ENCODE measurements at regions not wholly inside any gene's neighbourhood (a gene's known extent, or its start where the extent isn't known, plus 50 kb on each side); places are given as distances from the start of the nearest gene placed in this dataset.
"Not testable (repeated sequence)": the region's sequence is repeated elsewhere in the genome, so short reads cannot be mapped to it uniquely, and the experiment has no call there.

DNA sequence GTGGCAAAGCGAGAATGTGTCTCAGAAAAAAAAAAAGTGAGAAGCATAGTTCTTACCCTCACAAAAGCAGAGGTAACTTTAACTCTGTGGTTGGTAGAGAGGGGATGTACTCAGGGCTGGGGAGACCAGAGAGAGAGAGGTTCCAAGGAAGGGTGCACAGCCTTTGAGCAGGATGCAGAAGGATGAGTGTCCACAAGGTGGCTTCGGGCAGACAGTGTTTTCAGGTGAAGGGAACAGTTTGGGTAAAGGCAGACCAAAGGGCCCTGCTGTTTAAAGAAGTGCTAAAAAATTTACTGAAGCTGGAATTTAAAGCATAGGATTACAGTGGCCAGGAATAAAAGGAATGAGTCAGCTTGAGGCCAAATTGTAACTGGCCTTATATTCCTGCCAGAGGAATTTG, 2240.6 kb downstream of the EPHA3 start:
- H3K36me3 ChIP-seq; ATAC-seq; H3K4me3 ChIP-seq; H3K9me3 ChIP-seq; H3K27me3 ChIP-seq; H3K4me1 ChIP-seq; H3K27ac ChIP-seq; DNase-seq; FAIRE-seq; intact Hi-C loops (cut with DNase I): not testable (repeated sequence)
- WGBS, 2 donors: 38 to 44% methylated on average over 2 of the region's 2 CpGs

DNA sequence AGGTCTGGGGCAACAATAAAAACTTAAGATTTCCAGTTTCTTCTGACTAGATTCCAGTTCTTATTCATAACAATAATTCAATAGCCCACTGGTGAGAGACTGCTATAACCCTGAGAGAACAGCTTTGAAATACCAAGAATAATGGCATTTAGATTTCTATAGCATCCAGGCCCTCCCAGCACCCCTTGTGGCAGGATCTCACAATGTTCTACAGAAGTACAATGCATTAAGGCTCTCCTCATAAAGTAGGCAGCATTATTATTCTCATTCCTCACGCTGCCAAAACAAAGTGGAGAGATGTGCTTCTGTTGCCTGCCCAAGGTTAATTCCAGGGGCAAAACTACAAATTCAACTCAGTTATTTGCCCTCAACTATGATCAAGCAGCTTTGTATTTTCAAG, 2241.7 kb downstream of the EPHA3 start:
- not testable (repeated sequence) for H3K36me3 ChIP-seq

DNA sequence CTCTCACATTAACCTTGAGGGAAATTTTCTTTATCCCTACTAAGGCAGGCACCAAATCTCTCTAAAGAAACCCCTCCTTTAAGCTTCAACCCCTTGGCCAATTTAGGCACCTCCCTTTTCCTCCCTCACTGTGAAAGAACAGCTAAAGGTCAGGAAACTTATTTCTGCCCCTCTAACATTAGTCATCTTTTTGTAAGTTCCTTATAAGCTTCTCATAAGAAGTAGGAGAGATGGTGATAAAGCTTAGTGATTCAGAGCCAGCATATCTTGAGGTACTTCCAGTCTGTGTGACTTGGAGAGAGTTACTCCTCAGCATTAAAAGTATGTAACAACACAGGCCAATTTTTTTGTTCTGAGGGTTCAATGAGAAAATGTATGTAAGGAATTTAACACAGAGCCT, 2244.7 kb downstream of the EPHA3 start:
- H3K27ac ChIP-seq; H3K27me3 ChIP-seq; H3K36me3 ChIP-seq; ATAC-seq; H3K4me3 ChIP-seq; FAIRE-seq; H3K9me3 ChIP-seq; intact Hi-C loops (cut with DNase I); DNase-seq; H3K4me1 ChIP-seq: not testable (repeated sequence)

More for the DNA sequence above, 2241.7 kb downstream of the EPHA3 start:
- DNase-seq; FAIRE-seq; H3K27ac ChIP-seq; ATAC-seq; H3K4me3 ChIP-seq; intact Hi-C loops (cut with DNase I); H3K9me3 ChIP-seq; H3K4me1 ChIP-seq; H3K27me3 ChIP-seq: not testable (repeated sequence)
- WGBS, 2 donors: 34 to 54% methylated on average over 1 of the region's 1 CpG

DNA sequence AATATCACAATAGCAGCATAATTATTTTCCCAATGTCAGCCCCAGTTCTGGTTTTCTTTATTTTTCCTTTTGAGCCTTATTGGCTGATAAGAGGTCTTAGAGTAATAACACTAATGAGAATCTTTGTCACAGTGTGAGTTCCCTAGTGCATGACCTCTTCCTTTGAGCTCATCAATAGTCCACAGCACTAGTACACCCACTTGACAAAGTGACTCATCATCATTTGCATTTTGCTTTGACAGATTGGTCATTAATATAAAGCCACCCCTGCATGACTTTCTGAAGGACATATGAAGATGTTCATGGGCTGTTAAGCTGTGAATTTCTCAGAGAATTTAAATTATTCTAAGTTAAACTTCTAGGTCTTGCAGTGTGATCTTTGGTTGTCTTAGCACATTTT, 2251.9 kb downstream of the EPHA3 start:
- not testable (repeated sequence) for ATAC-seq

DNA sequence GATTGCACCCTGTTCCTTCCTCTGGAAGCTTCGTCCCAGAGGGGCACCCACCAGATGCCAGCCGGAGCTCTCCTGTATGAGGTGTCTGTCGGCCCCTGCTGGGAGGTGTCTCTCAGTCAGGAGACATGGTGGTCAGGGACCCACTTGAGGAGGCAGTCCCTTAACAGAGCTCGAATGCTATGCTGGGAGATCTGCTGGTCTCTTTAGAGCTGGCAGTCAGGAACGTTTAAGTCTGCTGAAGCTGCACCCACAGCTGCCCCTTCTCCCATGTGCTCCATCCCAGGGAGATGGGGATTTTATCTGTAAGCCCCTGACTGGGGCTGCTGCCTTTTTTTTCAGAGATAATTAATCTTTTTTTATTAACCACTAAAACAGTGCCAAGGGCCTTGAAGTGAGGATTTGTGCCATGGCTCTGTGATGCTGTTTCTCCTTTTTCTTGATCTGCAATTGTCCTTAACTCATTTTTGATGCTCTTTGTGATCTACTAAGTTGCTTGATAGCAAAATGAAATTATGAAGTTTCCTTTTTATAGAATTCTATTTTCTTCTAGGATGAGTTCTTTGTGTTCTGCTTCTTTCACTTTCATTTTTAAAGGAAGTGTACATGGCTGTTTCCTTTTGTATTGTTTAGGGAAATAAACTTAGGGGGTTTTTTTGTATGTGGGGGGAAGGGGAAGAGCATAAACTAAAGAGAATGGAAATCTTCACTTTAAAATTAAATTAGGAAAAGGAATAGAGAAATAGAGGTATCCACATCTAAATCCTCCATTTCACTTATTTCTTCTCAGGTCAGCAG, 2275.9 kb downstream of the EPHA3 start:
- H3K27ac ChIP-seq; FAIRE-seq; H3K36me3 ChIP-seq; intact Hi-C loops (cut with DNase I); H3K27me3 ChIP-seq; H3K9me3 ChIP-seq; H3K4me1 ChIP-seq; DNase-seq; H3K4me3 ChIP-seq; ATAC-seq: not testable (repeated sequence)
- 41 to 54% methylated on average over 5 of the region's 5 CpGs for WGBS, 2 donors

More for the DNA sequence above, 2251.9 kb downstream of the EPHA3 start:
- intact Hi-C loops (cut with DNase I); H3K9me3 ChIP-seq; H3K36me3 ChIP-seq; H3K4me1 ChIP-seq; H3K4me3 ChIP-seq; H3K27ac ChIP-seq; FAIRE-seq; DNase-seq; H3K27me3 ChIP-seq: not testable (repeated sequence)

DNA sequence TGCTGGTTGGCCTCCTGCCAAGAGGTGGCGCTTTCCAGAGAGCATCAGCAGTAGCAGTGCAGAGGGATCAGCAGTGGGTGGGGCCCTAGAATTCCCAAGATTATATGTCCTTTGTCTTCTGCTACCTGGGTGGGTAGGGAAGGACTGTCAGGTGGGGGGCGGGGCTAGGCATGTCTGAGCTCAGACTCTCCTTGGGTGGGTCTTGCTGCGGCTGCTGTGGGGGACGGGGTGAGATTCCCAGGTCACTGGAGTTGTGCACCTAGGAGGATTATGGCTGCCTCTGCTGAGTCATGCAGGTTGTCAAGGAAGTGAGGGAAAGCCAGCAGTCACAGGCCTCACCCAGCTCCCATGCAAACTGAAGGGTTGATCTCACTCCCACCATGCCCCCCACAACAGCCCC, 2296.5 kb downstream of the EPHA3 start:
- FAIRE-seq; H3K9me3 ChIP-seq; H3K4me1 ChIP-seq; H3K4me3 ChIP-seq; intact Hi-C loops (cut with DNase I); H3K27me3 ChIP-seq; H3K36me3 ChIP-seq; H3K27ac ChIP-seq; ATAC-seq: not testable (repeated sequence)
- 66 to 75% methylated on average over 4 of the region's 4 CpGs for WGBS, 2 donors
- peak in 2 of 6 donors; percentile 5 to 25 for DNase-seq

DNA sequence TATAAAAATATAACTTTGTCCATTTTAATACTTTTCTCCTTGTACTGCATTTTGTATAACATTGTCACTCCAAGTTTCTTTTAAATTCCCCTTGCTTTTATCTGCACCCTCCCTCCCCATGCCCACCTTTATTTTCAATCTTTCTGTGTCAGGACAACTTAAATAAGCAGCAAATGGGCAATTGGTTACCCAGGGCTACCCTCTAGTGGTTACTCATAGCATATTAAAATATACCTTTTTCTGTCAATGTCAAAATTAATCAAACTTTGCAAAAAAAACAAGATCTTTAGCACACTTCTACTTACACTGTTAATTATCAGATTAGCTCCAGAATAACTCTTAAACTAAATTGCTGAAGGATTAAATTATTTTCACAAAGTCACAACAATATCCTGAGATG, 2334.6 kb downstream of the EPHA3 start:
- H3K27me3 ChIP-seq: not testable (repeated sequence)

DNA sequence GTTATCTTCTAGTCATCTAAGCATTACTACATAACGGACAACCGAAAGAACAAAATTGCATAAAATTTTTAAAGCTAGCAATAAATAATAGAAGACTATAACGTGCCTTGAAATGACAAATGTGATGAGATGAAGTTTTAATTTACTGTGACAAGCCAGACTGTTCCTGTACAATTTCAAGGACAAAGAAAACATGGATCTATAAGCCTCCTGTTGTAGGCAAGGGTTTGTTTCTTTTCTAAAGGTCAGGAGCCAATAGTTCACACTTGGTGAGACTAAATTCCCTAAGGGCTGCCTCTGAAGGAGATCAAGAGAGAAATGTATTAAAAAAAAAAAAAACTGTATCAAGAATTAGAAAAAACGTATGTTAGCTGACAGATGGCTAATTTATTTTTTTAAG, 2335.1 kb downstream of the EPHA3 start:
- H3K27ac ChIP-seq; ATAC-seq; FAIRE-seq; H3K9me3 ChIP-seq; H3K27me3 ChIP-seq; H3K36me3 ChIP-seq; H3K4me3 ChIP-seq; intact Hi-C loops (cut with DNase I); DNase-seq; H3K4me1 ChIP-seq: not testable (repeated sequence)
- WGBS, 2 donors: 44 to 51% methylated on average over 4 of the region's 4 CpGs

More for the DNA sequence above, 2334.6 kb downstream of the EPHA3 start:
- H3K4me1 ChIP-seq; H3K27ac ChIP-seq; H3K4me3 ChIP-seq; FAIRE-seq; H3K36me3 ChIP-seq; H3K9me3 ChIP-seq; ATAC-seq; intact Hi-C loops (cut with DNase I); DNase-seq: not testable (repeated sequence)

DNA sequence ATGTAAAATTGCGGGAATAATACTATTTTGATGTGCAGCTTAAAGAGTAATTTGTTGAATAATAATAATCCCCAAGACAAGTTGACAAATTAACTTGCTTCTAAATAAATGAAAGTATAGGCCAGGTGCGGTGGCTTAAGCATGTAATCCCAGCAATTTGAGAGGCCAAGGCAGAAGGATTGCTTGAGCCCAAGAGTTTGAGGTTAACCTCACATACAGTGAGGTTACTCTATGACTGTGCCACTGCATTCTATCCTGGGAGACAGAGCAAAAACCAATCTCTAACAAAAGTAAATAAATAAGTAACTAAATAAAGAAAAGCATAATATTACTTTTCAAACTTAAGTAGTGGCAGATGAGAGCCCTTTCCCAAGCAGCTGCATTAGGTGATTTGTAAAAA, 2341.0 kb downstream of the EPHA3 start:
- WGBS, 2 donors: 47 to 60% methylated on average over 2 of the region's 2 CpGs
- DNase-seq; H3K27ac ChIP-seq; H3K4me3 ChIP-seq; intact Hi-C loops (cut with DNase I); ATAC-seq; H3K27me3 ChIP-seq; H3K36me3 ChIP-seq; FAIRE-seq; H3K9me3 ChIP-seq; H3K4me1 ChIP-seq: not testable (repeated sequence)

DNA sequence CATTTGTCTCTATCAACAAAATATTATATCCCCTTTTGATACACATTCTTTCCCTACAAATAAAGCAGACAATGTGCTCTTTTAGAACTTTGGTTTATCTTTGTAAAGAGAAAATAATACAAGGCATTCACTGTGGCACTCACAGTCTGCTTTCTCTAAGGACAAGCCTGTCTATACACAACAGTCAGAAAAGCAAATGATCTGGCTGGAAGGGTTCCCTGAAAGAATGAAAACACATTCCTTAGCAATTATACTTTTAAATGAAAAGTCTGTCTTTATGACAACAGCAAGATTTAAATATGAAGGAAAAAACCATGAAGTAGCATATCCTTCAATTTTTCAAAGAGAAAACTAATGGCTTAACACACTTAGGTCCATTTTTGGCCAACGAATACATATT, 2359.1 kb downstream of the EPHA3 start:
- H3K4me3 ChIP-seq; H3K9me3 ChIP-seq; DNase-seq; H3K27ac ChIP-seq; H3K36me3 ChIP-seq; H3K27me3 ChIP-seq; intact Hi-C loops (cut with DNase I); FAIRE-seq; ATAC-seq; H3K4me1 ChIP-seq: not testable (repeated sequence)
- WGBS, 2 donors: 44 to 45% methylated on average over 1 of the region's 1 CpG

DNA sequence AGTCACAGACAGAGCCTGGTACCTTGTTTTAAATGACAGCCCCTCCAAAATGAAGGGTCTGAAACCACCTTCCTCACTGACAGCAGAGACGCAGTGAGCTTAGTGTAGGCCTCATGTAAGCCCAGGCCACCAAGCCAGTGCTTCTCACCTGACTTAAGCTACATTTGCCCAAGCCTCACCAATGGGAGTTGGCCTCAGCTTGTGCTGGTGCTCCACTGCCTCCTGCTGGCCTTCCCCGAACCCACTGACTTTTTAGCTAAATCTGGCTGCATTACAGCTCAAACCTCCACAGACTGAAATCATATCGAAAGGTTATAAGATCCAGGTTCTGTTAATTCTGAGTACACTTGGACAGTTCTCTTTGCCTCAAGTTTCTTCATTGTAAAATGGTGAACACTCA, 2361.8 kb downstream of the EPHA3 start:
- ATAC-seq; H3K27ac ChIP-seq; DNase-seq; H3K4me1 ChIP-seq; H3K27me3 ChIP-seq; H3K9me3 ChIP-seq; H3K36me3 ChIP-seq; H3K4me3 ChIP-seq; FAIRE-seq; intact Hi-C loops (cut with DNase I): not testable (repeated sequence)
- WGBS, 2 donors: 53 to 69% methylated on average over 3 of the region's 3 CpGs

DNA sequence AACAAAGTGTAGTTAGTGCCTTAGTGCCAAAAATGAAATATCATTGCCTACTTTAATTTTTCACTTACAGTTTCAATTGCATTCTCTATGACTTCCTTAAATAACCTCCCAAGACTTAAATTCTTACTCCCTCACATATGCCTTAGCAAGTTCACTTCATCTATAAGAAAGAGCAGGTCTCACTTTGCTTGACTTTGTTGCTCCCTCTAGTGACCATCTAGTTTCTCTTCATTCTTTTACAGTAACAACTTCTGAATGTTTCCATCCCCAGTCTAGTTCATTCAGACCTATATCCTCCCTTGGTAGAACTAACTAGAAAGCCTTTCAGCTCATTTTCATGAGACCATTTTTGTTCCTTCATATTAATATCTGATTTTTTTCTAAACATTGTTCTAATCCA, 2377.6 kb downstream of the EPHA3 start:
- intact Hi-C loops (cut with DNase I); H3K27ac ChIP-seq; DNase-seq; H3K4me3 ChIP-seq; ATAC-seq; H3K27me3 ChIP-seq; H3K4me1 ChIP-seq; H3K36me3 ChIP-seq; H3K9me3 ChIP-seq; FAIRE-seq: not testable (repeated sequence)

DNA sequence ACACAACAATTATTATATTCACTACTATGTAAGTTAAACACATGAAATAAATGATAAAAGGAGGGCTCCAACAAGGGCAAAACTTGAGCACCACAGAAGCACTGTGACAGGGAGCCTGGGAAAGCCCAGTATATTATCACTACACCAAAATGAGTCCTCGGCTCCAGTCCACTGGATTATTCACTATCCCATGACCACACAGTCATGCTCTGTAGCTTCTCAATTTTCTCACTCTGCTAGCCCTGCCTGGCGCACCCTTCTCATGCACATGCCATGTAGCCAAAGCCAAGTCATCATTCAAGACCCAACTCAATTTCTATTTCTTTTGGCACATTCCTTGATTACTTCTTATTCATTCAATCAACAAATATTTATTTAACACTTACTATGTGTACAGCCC, 2378.5 kb downstream of the EPHA3 start:
- H3K4me1 ChIP-seq; H3K4me3 ChIP-seq; FAIRE-seq; ATAC-seq; DNase-seq; H3K9me3 ChIP-seq; H3K27me3 ChIP-seq; intact Hi-C loops (cut with DNase I); H3K27ac ChIP-seq; H3K36me3 ChIP-seq: not testable (repeated sequence)
- WGBS, 2 donors: 63% methylated on average over 2 of the region's 2 CpGs
